GM12878 (cell line): ENCODE measurements at regions not wholly inside any gene's neighbourhood (a gene's known extent, or its start where the extent isn't known, plus 50 kb on each side); places are given as distances from the start of the nearest gene placed in this dataset.

ENCODE experiments used
- ATAC-seq: fragments of 200-7000 bp; cut with Tn5 transposase; 3 replicates; pipeline ENCODE4 v1.9.1; 2020; ENCODE audit warnings: mild to moderate bottlenecking, moderate library complexity
- BruUV-seq: library from RNA; stranded (reverse); fragments of 400-500 nt; replicated peaks from 2 replicates; lab custom pipeline; 2021; lab: Mats Ljungman, UMichigan
- CTCF ChIA-PET: fragments of 300-600 bp; sonication (Branson Sonifier 250); formaldehyde crosslinking; extraction: SDS; loops from one replicate; lab custom pipeline; 2021; ENCODE audit warnings: inconsistent platforms; lab: Yijun Ruan, JAX
- POLR2A ChIA-PET: fragments of 350-600 bp; formaldehyde crosslinking; extraction: SDS; loops from one replicate; lab custom pipeline; 2021; ENCODE audit warnings: inconsistent platforms; lab: Charles Lee
- RAD21 ChIA-PET: fragments of 300-600 bp; sonication (Branson Sonifier 250); formaldehyde crosslinking; loops from one replicate; lab custom pipeline; 2023; ENCODE audit warnings: antibody characterized with exemption; ENCODE audit not compliant: unreplicated experiment; lab: Charles Lee
- SMC1A ChIA-PET: fragments of 300-600 bp; sonication (Branson Sonifier 250); formaldehyde crosslinking; loops from one replicate; lab custom pipeline; 2023; ENCODE audit not compliant: unreplicated experiment, uncharacterized antibody; lab: Charles Lee
- DNase-seq: peaks from one replicate; pipeline ENCODE4 v3.0.0-alpha.2; 2011; ENCODE audit warnings: low read depth, low spot score
- FAIRE-seq: peaks from 3 replicates; lab custom pipeline; 2011; peaks lifted over from hg19 to GRCh38; lab: Jason Lieb, UNC
- H2AFZ ChIP-seq: 2 replicates; pipeline ENCODE4 v1.6.0; 2011; ENCODE audit warnings: low read depth, low read length, control low read depth; ENCODE audit not compliant: control insufficient read depth
- H3K27ac ChIP-seq: 2 replicates; pipeline ENCODE4 v1.5.1; 2011; ENCODE audit warnings: control low read depth; ENCODE audit not compliant: control insufficient read depth, insufficient read depth
- H3K27me3 ChIP-seq, 2 experiments: replicated peaks in 1 of 2; 2 replicates each; pipeline versions ENCODE4 v1.6.0 to v1.6.1; 2011; ENCODE audit warnings: low read length in 1 of 2; ENCODE audit not compliant: control insufficient read depth in 2 of 2, insufficient read depth in 2 of 2
- H3K36me3 ChIP-seq, 2 experiments: 2 replicates each; pipeline ENCODE4 v1.5.1; 2011; ENCODE audit warnings: low read length in 1 of 2; ENCODE audit not compliant: control insufficient read depth in 2 of 2, insufficient read depth in 2 of 2
- H3K4me1 ChIP-seq: 2 replicates; pipeline ENCODE4 v1.6.1; 2011; ENCODE audit warnings: mild to moderate bottlenecking, low read length, moderate library complexity, mixed read lengths; ENCODE audit not compliant: control insufficient read depth, insufficient read depth
- H3K4me2 ChIP-seq: 2 replicates; pipeline ENCODE4 v1.6.0; 2011; ENCODE audit warnings: control low read depth; ENCODE audit not compliant: control insufficient read depth, insufficient read depth
- H3K4me3 ChIP-seq: fragments of 200-600 bp; sonication (generic); 2 replicates; pipeline ENCODE4 v1.5.1; 2016
- H3K79me2 ChIP-seq: 2 replicates; pipeline ENCODE4 v1.6.0; 2011; ENCODE audit warnings: low read length; ENCODE audit not compliant: control insufficient read depth, insufficient read depth
- H3K9ac ChIP-seq: 2 replicates; pipeline ENCODE4 v1.8.0; 2011; ENCODE audit warnings: low read length, control low read depth, mixed read lengths; ENCODE audit not compliant: control insufficient read depth, insufficient read depth
- H3K9me3 ChIP-seq: replicated peaks from 3 replicates; pipeline ENCODE4 v1.5.1; 2011; ENCODE audit warnings: mild to moderate bottlenecking, low read length; ENCODE audit not compliant: control insufficient read depth, insufficient read depth
- H4K20me1 ChIP-seq: 2 replicates; pipeline ENCODE4 v1.6.0; 2011; ENCODE audit not compliant: control insufficient read depth, insufficient read depth
- YBX1 ChIP-seq: fragments of 450-650 bp; IDR thresholded peaks from 2 replicates; pipeline ENCODE4 v1.6.1; 2016; ENCODE audit warnings: antibody characterized with exemption
- WGBS: methylation state at CpG from one replicate; pipeline ENCODE4 v1.1.6; 2016; ENCODE audit warnings: low lambda C conversion rate; ENCODE audit not compliant: insufficient replicate concordance, insufficient coverage; ENCODE audit errors: missing lambda C conversion rate; 5-methylcytosine and 5-hydroxymethylcytosine counted together
- in situ Hi-C: fragments of 300-500 bp; cut with MboI; formaldehyde crosslinking; loops from 9 replicates; pipeline ENCODE4 v1.14.3; 2018; ENCODE audit warnings: mixed read lengths
- intact Hi-C: fragments of 100-400 bp; cut with micrococcal nuclease; formaldehyde crosslinking; loops from one replicate; pipeline ENCODE4 v1.14.2; 2022; ENCODE audit not compliant: unreplicated experiment
- TF ChIP-seq, protein P1 (sequence below): IDR thresholded peaks from 2 replicates; pipeline ENCODE4 v1.6.1; 2012; ENCODE audit warnings: improper control_type of control experiment, low read depth, low read length; ENCODE audit not compliant: insufficient replicate concordance
- TF ChIP-seq, protein P2 (sequence below): fragments of 150-350 bp; IDR thresholded peaks from 2 replicates; pipeline ENCODE4 v1.6.1; 2016; ENCODE audit warnings: low read depth, low read length
- TF ChIP-seq, protein P3 (sequence below): IDR thresholded peaks from 2 replicates; pipeline ENCODE4 v1.6.1; 2011; ENCODE audit warnings: borderline replicate concordance, low read depth, mild to moderate bottlenecking, moderate library complexity, mixed read lengths, low read length; ENCODE audit not compliant: insufficient read depth; ENCODE audit errors: extremely low read length

DNA sequence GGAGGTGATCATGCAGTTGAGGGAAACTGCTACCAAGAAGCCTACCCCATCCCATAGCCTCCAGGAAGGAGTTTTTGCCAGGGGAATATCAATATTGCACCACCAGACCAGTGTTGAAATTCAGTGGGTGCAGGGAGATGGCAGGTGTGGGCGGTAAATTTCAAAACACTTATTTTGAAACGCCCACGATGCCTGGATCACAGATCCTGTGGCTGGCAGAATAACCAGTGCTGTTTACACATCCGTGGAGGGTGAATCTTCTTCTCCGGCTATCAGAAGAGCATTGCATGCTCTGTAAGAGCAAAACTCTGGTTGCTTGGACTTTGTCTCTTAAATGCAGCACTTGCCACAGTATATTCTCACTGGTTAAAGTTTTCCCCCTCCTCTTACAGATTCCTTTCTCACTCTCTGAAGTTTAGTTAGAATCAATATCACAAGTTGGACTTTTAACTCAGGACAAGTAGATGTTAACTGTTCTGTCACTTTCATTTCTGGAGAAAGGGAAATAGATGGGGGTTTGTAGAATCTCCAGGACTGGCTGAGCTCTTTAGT lies 70.5 kb upstream of the ZCCHC2 start:
- RAD21 ChIA-PET: no interaction called here
- POLR2A ChIA-PET: no interaction called here
- no peaks in the 10 kb centered on the region; the same call in 1 of the 2 replicates for H3K4me1 ChIP-seq
- CTCF ChIA-PET: no interaction called here
- in situ Hi-C loops: no loop called here
- H3K9me3 ChIP-seq: no peaks in the 10 kb centered on the region
- H3K4me2 ChIP-seq: no peak overlapping the region
- no peaks in the 10 kb centered on the region for H3K36me3 ChIP-seq
- TF ChIP-seq, protein P1, sequence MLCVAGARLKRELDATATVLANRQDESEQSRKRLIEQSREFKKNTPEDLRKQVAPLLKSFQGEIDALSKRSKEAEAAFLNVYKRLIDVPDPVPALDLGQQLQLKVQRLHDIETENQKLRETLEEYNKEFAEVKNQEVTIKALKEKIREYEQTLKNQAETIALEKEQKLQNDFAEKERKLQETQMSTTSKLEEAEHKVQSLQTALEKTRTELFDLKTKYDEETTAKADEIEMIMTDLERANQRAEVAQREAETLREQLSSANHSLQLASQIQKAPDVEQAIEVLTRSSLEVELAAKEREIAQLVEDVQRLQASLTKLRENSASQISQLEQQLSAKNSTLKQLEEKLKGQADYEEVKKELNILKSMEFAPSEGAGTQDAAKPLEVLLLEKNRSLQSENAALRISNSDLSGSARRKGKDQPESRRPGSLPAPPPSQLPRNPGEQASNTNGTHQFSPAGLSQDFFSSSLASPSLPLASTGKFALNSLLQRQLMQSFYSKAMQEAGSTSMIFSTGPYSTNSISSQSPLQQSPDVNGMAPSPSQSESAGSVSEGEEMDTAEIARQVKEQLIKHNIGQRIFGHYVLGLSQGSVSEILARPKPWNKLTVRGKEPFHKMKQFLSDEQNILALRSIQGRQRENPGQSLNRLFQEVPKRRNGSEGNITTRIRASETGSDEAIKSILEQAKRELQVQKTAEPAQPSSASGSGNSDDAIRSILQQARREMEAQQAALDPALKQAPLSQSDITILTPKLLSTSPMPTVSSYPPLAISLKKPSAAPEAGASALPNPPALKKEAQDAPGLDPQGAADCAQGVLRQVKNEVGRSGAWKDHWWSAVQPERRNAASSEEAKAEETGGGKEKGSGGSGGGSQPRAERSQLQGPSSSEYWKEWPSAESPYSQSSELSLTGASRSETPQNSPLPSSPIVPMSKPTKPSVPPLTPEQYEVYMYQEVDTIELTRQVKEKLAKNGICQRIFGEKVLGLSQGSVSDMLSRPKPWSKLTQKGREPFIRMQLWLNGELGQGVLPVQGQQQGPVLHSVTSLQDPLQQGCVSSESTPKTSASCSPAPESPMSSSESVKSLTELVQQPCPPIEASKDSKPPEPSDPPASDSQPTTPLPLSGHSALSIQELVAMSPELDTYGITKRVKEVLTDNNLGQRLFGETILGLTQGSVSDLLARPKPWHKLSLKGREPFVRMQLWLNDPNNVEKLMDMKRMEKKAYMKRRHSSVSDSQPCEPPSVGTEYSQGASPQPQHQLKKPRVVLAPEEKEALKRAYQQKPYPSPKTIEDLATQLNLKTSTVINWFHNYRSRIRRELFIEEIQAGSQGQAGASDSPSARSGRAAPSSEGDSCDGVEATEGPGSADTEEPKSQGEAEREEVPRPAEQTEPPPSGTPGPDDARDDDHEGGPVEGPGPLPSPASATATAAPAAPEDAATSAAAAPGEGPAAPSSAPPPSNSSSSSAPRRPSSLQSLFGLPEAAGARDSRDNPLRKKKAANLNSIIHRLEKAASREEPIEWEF: no peak
- TF ChIP-seq YBX1: no peak
- TF ChIP-seq, protein P2, sequence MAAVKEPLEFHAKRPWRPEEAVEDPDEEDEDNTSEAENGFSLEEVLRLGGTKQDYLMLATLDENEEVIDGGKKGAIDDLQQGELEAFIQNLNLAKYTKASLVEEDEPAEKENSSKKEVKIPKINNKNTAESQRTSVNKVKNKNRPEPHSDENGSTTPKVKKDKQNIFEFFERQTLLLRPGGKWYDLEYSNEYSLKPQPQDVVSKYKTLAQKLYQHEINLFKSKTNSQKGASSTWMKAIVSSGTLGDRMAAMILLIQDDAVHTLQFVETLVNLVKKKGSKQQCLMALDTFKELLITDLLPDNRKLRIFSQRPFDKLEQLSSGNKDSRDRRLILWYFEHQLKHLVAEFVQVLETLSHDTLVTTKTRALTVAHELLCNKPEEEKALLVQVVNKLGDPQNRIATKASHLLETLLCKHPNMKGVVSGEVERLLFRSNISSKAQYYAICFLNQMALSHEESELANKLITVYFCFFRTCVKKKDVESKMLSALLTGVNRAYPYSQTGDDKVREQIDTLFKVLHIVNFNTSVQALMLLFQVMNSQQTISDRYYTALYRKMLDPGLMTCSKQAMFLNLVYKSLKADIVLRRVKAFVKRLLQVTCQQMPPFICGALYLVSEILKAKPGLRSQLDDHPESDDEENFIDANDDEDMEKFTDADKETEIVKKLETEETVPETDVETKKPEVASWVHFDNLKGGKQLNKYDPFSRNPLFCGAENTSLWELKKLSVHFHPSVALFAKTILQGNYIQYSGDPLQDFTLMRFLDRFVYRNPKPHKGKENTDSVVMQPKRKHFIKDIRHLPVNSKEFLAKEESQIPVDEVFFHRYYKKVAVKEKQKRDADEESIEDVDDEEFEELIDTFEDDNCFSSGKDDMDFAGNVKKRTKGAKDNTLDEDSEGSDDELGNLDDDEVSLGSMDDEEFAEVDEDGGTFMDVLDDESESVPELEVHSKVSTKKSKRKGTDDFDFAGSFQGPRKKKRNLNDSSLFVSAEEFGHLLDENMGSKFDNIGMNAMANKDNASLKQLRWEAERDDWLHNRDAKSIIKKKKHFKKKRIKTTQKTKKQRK: no peak
- TF ChIP-seq, protein P3, sequence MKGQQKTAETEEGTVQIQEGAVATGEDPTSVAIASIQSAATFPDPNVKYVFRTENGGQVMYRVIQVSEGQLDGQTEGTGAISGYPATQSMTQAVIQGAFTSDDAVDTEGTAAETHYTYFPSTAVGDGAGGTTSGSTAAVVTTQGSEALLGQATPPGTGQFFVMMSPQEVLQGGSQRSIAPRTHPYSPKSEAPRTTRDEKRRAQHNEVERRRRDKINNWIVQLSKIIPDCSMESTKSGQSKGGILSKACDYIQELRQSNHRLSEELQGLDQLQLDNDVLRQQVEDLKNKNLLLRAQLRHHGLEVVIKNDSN: no peak
- H3K27ac ChIP-seq: no peak overlapping the region
- intact Hi-C loops: no loop called here
- no TSS peak for BruUV-seq
- no peaks in the 10 kb centered on the region for H3K79me2 ChIP-seq
- DNase-seq (no peak), ATAC-seq (no peak), FAIRE-seq (no peak)
- no peak overlapping the region for H2AFZ ChIP-seq
- SMC1A ChIA-PET: no interaction called here
- H3K4me3 ChIP-seq: no peak overlapping the region
- H3K9ac ChIP-seq: no peak overlapping the region
- WGBS: 75% methylated on average over 5 of the region's 5 CpGs
- H3K27me3 ChIP-seq: peaks cover 0 to 2% of the 10 kb centered on the region in 2 experiments; a peak in 2 of 4 replicates
- H4K20me1 ChIP-seq: no peaks in the 10 kb centered on the region
